HG03159 (cell line): ENCODE measurements at regions not wholly inside any gene's neighbourhood (a gene's known extent, or its start where the extent isn't known, plus 50 kb on each side); places are given as distances from the start of the nearest gene placed in this dataset.
"Not testable (repeated sequence)": the region's sequence is repeated elsewhere in the genome, so short reads cannot be mapped to it uniquely, and the experiment has no call there.

Experiments used
- ATAC-seq: cut with Tn5 transposase; IDR thresholded peaks from one replicate; pipeline ENCODE4 v1.9.1; 2021; ENCODE audit warnings: mild to moderate bottlenecking, moderate library complexity; ENCODE audit not compliant: unreplicated experiment

DNA sequence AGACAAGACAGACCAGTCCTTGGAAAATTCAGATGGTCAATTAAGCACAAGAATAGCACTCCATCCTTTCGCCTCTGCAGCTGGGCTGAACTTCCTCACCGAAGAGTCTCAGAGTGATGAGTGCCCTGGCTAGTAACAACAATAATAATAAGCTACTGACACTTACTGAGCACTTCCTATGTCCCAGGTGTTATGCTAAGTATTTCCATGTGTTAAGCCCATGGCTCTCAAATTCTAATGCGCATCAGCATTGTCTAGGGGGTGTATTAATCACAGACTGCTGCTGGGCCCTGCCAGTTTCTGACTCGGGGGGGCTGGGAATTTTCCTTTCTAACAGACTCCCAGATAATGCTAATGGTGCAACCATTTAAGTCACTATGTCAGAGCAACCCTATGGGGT lies 118.2 kb upstream of the LRFN2 start:
- no peak for ATAC-seq

DNA sequence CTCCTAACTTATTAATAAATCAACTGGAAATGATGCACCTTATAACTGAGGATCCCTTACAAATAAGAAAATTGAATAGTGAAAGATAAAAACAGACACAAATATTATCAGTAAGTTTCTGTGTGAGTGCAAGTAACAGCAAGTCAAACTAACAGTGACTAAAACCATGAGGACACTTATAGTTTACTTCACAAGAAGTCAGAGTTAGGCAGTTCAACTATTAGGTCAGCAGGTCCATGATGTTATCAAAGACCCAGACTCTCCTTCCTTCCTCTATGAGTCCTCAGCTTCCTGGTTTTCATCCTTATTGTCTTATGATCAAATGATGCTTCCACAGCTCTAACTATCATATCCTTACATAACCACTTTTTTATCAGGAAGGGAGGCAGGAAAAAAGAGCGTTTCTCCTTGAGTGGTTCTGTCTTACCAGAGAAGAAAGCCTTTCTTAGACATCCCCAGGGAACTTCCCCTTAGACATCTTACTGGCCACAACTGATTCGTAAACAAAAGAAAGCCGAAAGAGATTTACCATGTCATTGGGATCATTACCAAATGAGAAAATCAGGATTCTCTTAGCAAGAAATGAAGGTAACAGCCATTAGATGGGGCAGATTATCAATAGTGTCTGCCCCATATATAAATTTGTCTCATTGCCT lies 114.3 kb upstream of the LRFN2 start:
- no peak for ATAC-seq

DNA sequence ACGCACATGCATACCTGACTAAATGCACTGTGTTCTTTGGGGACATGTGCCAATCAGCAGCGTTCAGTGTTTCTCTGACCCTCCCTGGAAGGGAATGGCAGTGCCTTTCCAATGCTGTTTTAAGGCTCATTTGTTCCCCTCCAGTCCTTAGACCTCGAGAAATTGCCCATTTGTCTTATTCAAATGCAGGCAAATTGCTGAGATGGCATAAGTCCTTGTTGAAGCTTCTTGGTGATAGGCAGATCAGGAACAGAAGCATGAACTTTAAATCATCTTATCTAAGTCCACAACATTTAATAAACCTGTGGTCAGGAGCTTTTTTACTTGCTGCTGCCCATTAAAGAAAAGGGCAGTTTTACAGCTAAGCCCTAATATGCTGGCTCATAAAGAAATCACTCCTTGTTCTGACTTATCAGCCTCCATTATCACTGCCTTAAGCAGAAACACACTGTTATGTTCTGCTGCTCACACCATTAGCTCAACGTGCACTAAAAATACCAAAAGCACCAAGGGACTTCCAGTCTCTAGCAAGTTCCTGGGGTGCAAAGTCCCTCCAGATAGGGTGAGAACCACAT lies 112.9 kb upstream of the LRFN2 start:
- ATAC-seq, result no peak

DNA sequence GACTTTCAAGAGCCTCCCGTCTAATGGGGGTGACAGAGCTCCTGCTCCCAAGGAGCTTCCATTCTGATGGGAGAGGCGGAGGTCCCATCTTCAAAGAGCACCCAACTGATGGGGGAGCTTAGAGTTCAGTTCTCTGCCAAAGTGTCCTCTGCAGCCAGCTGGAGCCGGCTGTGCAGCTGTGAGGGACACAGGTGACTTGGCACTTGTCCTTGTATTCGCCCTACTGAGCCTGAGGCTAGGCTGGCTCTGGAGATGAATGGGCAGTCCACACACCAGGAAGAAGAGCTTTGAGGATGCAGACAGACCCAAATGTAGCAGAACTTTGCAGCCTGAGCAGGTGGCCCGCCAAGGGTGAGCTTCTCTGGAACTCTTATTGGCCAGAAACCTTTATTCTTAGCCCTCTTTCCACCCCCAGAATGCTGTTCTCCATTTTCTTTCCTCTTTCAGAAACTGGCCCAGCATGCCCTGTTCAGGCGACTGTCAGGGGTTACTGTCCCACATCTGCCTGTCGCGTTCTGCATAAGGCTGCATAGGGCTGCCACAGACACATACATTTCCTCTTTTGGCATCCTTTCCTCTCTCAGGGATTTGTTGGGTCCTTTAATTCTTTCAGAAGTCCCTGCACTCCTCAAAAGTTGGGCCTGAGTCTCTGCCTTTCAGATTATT lies 108.7 kb upstream of the LRFN2 start:
- no peak for ATAC-seq

DNA sequence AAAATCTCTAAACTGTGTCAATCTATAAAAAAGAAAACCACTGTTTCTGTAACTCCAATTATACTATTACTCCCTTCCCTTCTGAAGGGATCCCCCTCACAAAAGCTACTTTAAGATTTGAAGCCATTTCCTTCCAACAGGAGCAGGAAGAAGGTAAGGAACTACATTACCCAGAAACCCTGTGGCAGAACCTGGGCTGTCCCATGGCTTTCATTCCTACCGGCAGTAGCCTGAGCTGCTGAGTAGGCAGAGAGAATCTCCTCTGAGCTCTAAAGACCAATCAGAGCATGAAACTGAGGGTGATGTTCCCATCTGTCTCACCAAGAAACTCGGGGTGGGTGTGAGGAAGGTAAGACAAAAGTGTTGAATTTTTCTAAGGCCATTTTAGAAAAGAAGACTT lies 108.0 kb upstream of the LRFN2 start:
- no peak for ATAC-seq

DNA sequence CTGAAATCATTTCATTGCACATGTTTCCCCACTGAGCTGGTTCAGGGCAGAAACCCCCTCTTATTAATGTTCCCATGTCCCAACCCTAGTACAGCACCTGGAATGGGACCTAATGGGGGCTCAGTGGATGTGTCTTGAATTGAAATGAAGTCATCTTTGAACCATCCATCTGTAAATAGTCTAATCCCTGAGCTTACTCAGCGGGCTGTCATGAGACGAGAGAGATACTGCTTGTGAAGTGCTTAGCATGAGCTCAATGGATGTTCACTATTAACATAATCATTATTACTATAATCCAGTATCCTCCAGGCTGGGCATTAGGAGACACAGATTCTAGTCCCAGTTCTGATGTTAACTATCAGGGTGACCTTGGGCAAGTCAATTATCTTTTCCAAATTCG lies 106.6 kb upstream of the LRFN2 start:
- no peak for ATAC-seq

DNA sequence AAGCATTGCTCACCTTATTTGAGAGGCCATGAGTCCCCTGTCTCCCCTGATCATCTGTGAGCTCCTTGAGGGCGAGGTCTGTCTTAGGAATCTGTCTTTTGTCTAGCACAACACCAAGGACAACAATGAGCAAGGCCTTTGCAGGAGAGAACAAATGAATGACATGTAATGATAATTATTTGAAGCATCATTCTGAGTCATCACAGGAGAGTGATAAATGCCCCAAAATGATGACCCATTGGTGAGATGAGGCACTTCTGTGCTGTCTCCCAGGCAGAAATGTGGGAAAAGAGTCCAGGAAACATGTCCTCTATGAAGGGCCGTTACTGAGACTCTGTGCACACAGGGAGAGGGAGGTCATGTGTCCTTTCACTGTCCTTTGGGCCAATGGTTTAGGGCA lies 105.2 kb upstream of the LRFN2 start:
- no peak for ATAC-seq

DNA sequence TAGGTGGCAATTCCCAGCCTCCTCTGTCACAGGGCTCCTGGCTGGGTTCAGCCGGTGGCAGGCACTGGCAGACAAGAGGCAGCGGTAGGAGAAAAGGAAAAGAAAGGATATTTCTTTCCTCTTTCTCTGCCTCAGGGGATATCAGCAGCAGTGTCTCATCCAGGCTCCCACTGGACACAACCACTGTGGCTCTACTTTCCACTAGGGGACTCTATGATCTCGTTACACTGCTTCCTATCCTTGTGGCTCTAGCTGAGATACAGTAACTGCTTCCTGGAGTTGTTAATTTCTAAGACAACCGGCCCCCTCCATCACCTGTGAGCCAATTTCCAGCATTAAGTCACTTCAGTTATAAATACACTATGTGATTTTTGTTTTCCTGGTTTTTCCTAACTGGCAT lies 102.0 kb upstream of the LRFN2 start:
- no peak for ATAC-seq

DNA sequence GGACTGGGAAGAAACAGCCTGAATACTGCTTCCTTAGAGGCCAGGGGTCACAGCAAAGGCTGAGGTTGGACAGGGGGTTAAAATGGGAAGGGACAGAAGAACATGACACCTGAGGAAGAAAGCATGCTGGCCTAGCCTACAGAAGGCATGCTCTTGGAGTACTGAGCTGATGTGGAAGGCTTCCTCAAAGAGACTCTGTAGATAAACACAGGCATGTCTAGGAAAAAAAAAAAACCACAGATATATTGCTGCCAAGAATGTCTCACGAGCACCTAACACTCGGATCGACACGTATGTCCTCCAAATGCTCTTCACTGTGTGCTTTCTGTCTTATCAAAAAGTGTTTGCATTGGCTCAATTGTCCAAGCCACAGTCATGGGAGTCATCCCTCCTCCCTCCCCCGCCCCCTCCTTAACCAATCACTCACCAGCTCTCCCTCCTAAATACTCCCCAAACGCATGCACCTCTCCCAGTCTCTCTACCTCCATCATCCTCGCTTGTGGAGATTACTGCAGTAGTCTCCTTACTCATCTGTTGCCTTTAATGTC lies 101.1 kb upstream of the LRFN2 start:
- no peak for ATAC-seq

DNA sequence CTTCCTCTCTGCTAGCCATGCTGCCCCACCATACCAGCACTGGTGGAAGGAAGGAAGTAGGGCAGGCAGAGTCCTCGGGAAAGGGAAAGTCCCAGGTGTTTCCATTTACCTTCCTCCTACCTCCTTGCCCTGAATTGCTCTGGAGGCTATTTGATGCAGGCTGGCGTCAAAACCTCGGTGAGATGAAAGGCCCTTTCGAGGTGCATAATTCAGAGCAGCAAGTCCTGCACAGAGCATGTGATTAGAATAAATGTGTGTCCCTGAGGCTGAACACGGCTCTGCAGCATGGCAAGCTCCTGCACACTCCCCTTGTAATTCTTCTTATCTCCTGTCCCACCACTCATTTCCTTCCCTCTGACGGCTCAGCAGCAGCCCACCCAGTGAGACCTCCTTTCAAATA lies 98.7 kb upstream of the LRFN2 start:
- ATAC-seq, result no peak

DNA sequence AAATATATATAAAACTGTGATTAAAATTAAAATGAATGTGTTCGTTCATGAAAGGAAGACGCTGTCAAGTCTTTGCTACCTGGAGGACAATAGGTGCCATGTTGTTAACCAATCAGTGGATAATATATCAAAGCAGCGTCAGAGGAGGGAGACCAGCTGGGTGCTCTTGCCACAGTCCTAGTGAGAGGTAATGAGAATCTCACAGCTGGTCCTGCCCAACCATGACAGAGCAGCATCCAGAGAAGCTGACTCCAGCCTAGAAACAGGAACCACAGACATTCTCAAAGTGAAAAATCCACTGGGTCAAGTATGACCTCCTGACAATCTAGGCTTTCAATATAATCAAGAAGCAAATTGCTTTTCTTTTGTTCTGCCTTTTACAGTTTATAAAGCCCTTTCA lies 94.5 kb upstream of the LRFN2 start:
- ATAC-seq, result no peak

DNA sequence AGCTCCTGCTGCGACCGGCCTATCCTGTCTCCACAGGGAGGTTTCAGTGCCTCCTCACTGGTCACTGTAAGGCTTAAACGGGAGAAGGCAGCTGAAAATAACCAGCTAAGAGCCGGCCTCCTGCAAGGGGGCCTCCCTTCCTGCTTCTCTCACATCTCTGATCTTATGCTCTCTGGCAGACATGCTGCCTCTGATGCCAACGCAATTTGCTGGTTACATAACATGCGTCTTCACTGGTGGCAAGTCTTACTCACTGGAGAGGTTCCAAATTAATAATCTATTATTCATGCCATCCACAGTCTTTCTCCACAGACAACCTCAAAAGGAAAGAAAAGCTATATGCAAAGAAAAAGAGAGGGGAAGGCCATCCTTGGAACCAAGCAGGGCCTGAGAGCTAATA lies 91.8 kb upstream of the LRFN2 start:
- no peak for ATAC-seq

DNA sequence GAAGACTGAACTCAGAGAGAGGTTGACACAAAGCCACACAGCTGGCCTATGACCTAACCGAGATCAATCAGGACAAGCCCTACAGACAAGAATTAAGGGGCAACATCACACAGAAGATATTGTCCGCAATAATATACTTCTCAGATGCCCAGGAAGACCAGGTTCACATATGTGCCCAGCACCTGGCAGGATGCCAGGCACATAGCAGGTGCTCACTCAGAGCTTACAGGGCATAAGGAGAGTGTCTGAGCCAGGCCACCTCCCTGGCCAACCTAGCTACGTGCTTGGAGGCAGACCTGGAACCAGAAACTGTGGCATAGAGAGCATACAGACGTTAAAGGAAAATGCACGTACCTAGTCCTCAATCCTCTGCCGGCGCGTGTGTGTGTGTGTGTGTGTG lies 87.0 kb upstream of the LRFN2 start:
- ATAC-seq, result no peak

DNA sequence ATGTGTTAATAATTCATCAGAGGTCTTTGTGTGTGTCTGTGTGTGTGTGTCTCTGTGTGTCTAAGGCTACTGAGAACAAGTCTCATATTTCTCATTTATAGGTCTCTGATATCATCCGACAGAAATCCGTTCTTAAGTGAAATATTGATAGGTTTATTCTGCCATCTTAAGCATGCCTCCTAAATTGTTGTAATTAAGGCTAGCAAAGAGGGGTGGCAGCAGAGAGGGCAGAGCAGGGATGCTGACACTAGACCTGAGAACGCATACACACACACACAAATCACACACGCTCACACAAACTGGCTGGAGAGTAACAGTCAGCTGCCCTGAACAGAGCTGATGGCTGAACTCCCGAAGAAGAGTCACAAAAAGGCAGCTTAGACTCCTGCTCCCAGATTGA lies 84.9 kb upstream of the LRFN2 start:
- no peak for ATAC-seq

DNA sequence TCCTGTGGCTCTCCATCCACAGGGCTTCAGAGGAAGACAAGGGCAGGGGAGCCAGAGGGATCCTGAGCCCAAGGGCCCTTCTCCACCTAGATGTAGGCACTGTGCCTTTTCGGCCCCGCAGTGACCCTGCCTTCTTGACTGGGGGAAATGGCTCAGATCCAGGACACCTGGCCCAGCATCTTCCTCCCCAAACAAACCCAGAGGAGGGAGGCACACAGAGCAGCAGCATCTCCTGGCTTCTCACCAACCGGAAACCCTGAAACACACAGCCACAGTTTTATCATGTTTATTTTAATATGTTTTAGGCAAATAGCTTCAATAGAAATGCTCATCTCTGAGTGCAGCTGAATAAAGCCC lies 84.5 kb upstream of the LRFN2 start:
- no peak for ATAC-seq

DNA sequence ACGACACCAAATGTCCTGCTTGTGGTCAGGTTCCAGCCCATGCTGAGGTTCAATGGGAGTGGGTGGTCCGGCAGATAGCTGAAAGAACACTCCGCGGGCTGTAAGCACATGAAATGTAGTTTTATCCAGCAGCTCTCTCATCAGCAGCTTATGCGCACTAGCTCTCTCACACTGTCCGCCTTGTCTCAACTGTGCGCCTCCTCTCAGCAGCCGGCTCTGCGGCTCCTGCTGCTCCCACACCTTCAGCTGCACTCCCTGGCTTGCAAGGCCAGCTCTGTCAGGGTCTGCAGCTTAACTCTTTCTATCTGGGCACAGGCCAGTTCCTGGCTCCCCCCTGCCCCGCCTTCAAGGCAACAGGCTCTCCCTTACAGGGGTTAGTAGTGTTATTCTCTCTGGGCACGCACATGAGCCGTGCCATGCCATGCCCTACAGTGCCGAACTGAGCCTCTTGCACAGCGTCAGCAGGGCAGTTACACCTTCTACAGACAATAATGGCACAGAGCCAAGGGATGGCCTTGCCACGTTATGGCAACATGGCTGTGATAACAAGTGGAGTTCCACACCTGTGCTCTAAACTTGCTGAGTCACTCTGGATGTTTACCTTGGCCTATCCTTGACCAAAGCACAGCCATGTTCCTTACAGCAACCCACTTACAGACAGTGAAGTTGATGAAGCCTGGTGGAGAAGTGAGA lies 84.0 kb upstream of the LRFN2 start:
- no peak for ATAC-seq

DNA sequence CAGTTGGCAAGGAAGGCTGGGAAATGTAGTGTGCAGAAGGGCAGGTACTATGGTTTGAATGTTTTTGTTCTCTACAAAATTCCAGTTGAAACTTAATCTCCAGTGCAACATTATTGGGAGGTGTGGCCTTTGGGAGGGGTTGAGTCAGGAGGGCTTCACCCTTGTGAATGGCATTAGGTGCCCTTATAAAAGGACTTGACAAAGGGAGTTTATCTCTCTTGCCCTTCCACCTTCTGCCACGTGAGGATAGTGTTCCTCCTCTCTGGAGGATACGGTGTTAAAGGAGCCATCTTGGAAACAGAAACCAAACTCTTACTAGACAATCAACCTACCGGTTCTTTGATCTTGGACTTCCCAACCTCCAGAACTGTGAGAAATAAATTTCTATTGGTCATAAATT lies 82.2 kb upstream of the LRFN2 start:
- no peak for ATAC-seq

DNA sequence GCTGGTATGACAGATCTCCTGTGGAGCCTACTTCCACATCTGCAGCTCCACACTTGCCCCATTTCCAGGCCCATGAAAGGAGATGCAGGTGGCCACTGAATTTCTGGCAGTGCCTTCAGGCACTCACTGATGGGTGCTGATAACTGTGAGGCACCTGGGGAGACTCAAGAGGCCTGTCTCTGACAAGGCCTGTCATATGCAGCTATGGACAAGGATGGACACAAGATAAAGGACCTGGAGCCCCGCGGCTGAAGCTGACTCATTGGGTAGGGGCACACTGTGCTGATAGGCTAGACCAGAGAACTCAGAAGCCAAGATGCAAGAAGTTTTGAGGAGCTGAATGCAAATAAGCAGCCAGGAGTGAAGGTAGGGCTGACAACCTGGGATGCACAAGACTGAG lies 81.0 kb upstream of the LRFN2 start:
- no peak for ATAC-seq

DNA sequence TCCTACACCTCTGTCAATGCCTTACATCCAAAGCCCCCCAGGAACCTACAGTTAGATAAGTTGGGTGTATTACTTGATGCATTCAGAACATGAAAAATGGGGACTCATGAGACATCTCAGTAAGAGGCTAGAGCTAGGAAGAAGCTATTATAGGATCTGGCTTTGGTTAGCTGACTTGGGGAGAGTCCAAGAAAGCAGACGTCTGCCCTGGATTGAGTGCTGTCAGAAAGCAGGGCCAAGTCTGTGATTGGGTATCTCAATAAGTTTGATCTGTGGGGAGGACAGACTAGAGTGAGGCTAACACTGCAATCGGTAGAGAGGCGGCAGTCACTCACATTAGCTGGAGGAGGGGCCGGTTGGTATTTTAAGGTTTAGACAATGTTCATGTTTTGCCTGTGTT lies 79.4 kb upstream of the LRFN2 start:
- no peak for ATAC-seq

DNA sequence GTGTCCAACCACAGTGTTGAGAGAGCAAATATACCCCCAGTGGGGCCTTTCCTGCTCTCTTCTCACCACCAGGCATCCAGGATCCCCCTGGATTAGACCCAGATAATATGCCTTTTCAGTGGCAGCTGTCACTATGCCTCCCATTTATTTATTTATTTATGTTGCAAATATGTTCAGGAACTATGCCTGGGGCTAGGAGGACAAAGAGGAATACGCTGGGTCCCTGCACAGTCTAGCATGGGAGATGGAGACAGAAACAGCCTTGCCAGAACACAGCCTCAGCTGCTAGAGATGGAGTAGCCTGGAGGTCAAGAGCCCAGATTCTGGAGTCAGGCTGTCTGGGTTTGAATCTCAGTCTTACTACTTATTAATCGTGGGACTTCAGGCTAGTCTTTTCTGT lies 74.6 kb upstream of the LRFN2 start:
- ATAC-seq, result no peak

DNA sequence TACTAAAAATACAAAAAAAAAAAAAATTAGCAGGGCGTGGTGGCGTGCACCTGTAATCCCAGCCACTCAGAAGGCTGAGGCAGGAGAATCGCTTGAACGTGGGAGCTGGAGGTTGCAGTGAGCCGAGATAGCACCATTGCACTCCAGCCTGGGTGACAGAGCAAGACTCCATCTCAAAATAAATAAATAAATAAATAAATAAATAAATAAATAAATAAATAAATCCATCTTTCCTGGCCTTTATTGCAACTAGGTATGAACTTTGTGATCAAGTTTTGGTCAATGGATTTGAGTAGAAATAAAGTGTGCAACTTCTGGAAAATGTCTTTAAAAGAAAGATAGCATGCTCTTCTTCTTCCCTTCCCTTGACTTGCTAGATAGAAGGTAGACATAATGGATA lies 69.6 kb upstream of the LRFN2 start:
- not testable (repeated sequence) for ATAC-seq

DNA sequence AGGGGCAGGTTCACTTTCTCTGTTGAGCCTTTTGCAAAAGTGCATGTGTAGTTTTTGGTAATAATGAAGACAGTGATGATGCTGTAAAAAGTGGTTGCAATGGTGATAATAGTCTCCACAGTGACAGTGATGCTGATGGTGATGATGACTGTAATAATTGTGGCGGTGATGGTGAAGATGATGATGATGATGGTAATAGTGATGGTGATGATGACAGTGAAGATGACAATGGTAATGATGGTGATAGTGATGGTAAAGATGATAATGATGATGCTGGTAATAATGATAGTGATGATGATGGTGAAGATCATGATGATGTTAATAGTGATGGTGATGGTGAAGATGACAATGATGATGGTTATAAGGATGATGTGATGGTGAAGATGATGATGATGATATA lies 67.7 kb upstream of the LRFN2 start:
- ATAC-seq, result no peak
